H9 (cell line): ENCODE measurements at regions not wholly inside any gene's neighbourhood (a gene's known extent, or its start where the extent isn't known, plus 50 kb on each side); places are given as distances from the start of the nearest gene placed in this dataset.

ENCODE experiments used
- DNase-seq: peaks from one replicate; pipeline ENCODE4 v3.0.0-alpha.2; 2017
- H2AFZ ChIP-seq: one replicate; pipeline ENCODE4 v1.6.1; 2013; ENCODE audit warnings: mild to moderate bottlenecking, low read length, control low read depth, moderate library complexity
- H2AK5ac ChIP-seq: 2 replicates; pipeline ENCODE4 v1.6.1; 2013; ENCODE audit warnings: low read length, control low read depth, mixed read lengths; ENCODE audit not compliant: insufficient read length
- H2BK120ac ChIP-seq: one replicate; pipeline ENCODE4 v1.6.1; 2013; ENCODE audit warnings: low read depth, mild to moderate bottlenecking, low read length, control low read depth, inconsistent platforms; ENCODE audit not compliant: poor library complexity, severe bottlenecking
- H2BK12ac ChIP-seq: 2 replicates; pipeline ENCODE4 v1.6.1; 2013; ENCODE audit warnings: low read length, control low read depth, mixed read lengths, low read depth; ENCODE audit not compliant: insufficient read length
- H2BK15ac ChIP-seq: 2 replicates; pipeline ENCODE4 v1.6.1; 2013; ENCODE audit warnings: low read depth, low read length, control low read depth
- H2BK20ac ChIP-seq: one replicate; pipeline ENCODE4 v1.6.1; 2013; ENCODE audit warnings: low read depth, mild to moderate bottlenecking, low read length, control low read depth, inconsistent platforms; ENCODE audit not compliant: poor library complexity, severe bottlenecking
- H2BK5ac ChIP-seq: 2 replicates; pipeline ENCODE4 v1.6.1; 2013; ENCODE audit warnings: low read length, control low read depth, mixed read lengths; ENCODE audit not compliant: insufficient read length
- H3K14ac ChIP-seq: 2 replicates; pipeline ENCODE4 v1.6.1; 2013; ENCODE audit warnings: low read length, control low read depth; ENCODE audit not compliant: insufficient read depth
- H3K18ac ChIP-seq: 2 replicates; pipeline ENCODE4 v1.6.1; 2013; ENCODE audit warnings: low read depth, mild to moderate bottlenecking, mixed read lengths, low read length, control low read depth; ENCODE audit not compliant: insufficient read length
- H3K23ac ChIP-seq: 2 replicates; pipeline ENCODE4 v1.6.1; 2013; ENCODE audit warnings: low read length, control low read depth, mixed read lengths, low read depth; ENCODE audit not compliant: insufficient read length
- H3K23me2 ChIP-seq: 2 replicates; pipeline ENCODE4 v1.6.1; 2013; ENCODE audit warnings: low read depth, mild to moderate bottlenecking, mixed read lengths, low read length, control low read depth; ENCODE audit not compliant: insufficient read length, poor library complexity, severe bottlenecking
- H3K27ac ChIP-seq: 2 replicates; pipeline ENCODE4 v1.5.1; 2013; ENCODE audit warnings: low read length, control low read depth, mixed read lengths, low read depth; ENCODE audit not compliant: insufficient read length
- H3K27me3 ChIP-seq: 2 replicates; pipeline ENCODE4 v1.6.1; 2013; ENCODE audit warnings: low read length, control low read depth, inconsistent platforms; ENCODE audit not compliant: insufficient read depth
- H3K4ac ChIP-seq: 2 replicates; pipeline ENCODE4 v1.6.1; 2013; ENCODE audit warnings: low read depth, mild to moderate bottlenecking, control low read depth, inconsistent platforms, low read length, moderate library complexity
- H3K4me1 ChIP-seq: 2 replicates; pipeline ENCODE4 v1.6.1; 2013; ENCODE audit warnings: low read length, control low read depth, inconsistent platforms; ENCODE audit not compliant: insufficient read depth
- H3K4me2 ChIP-seq: 2 replicates; pipeline ENCODE4 v1.6.1; 2013; ENCODE audit warnings: low read length, control low read depth, mixed read lengths; ENCODE audit not compliant: insufficient read length, insufficient read depth
- H3K56ac ChIP-seq: 2 replicates; pipeline ENCODE4 v1.6.1; 2013; ENCODE audit warnings: low read depth, mild to moderate bottlenecking, mixed read lengths, low read length, control low read depth; ENCODE audit not compliant: insufficient read length
- H3K79me1 ChIP-seq: 2 replicates; pipeline ENCODE4 v1.6.1; 2013; ENCODE audit warnings: low read depth, mild to moderate bottlenecking, moderate library complexity, low read length, control low read depth, inconsistent platforms; ENCODE audit not compliant: insufficient read depth, poor library complexity, severe bottlenecking
- H3K79me2 ChIP-seq: 2 replicates; pipeline ENCODE4 v1.6.1; 2013; ENCODE audit warnings: low read length, control low read depth, inconsistent platforms; ENCODE audit not compliant: insufficient read depth
- H3K9ac ChIP-seq: 2 replicates; pipeline ENCODE4 v1.6.1; 2013; ENCODE audit warnings: low read length, control low read depth, mixed read lengths; ENCODE audit not compliant: insufficient read length; ENCODE audit errors: extremely low read depth
- H3K9me3 ChIP-seq: one replicate; pipeline ENCODE4 v1.6.1; 2013; ENCODE audit warnings: low read depth, low read length, inconsistent platforms; ENCODE audit not compliant: control insufficient read depth
- H3T11ph ChIP-seq: one replicate; pipeline ENCODE4 v1.6.1; 2013; ENCODE audit warnings: mild to moderate bottlenecking, low read length, control low read depth, inconsistent platforms
- H4K20me1 ChIP-seq: one replicate; pipeline ENCODE4 v1.6.1; 2013; ENCODE audit not compliant: control insufficient read depth, insufficient read length, insufficient read depth
- H4K5ac ChIP-seq: 2 replicates; pipeline ENCODE4 v1.6.1; 2013; ENCODE audit warnings: low read depth, mild to moderate bottlenecking, mixed read lengths, low read length, control low read depth; ENCODE audit not compliant: insufficient read length
- H4K8ac ChIP-seq: replicated peaks from 2 replicates; pipeline ENCODE4 v1.6.1; 2013; ENCODE audit warnings: low read length, control low read depth, mixed read lengths, low read depth; ENCODE audit not compliant: insufficient read length
- H4K91ac ChIP-seq: 2 replicates; pipeline ENCODE4 v1.6.1; 2013; ENCODE audit warnings: low read depth, mild to moderate bottlenecking, moderate library complexity, mixed read lengths, low read length, control low read depth; ENCODE audit not compliant: insufficient read length
- H3K27ac Mint-ChIP-seq, 3 experiments: 2 replicates in 2 of 3; 3 replicates in 1 of 3; pipeline ENCODE4 v1.8.0; 2020 to 2021; ENCODE audit warnings: mixed read lengths in 3 of 3, mild to moderate bottlenecking in 1 of 3, moderate library complexity in 1 of 3
- H3K27me3 Mint-ChIP-seq: 2 replicates; pipeline ENCODE4 v1.8.0; 2021; ENCODE audit warnings: low read depth, mild to moderate bottlenecking, moderate library complexity, mixed read lengths
- H3K36me3 Mint-ChIP-seq, 3 experiments: 2 replicates in 2 of 3; 3 replicates in 1 of 3; pipeline ENCODE4 v1.8.0; 2020 to 2021; ENCODE audit warnings: low read depth in 3 of 3, mixed read lengths in 3 of 3; ENCODE audit not compliant: insufficient read depth in 1 of 3
- H3K4me1 Mint-ChIP-seq, 2 experiments: 2 replicates each; pipeline ENCODE4 v1.8.0; 2020; ENCODE audit warnings: mixed read lengths in 2 of 2
- H3K4me3 Mint-ChIP-seq, 2 experiments: 2 replicates in 1 of 2; 3 replicates in 1 of 2; pipeline ENCODE4 v1.8.0; 2020 to 2021; ENCODE audit warnings: mild to moderate bottlenecking in 2 of 2, mixed read lengths in 2 of 2, moderate library complexity in 1 of 2
- H3K9me3 Mint-ChIP-seq, 2 experiments: 2 replicates in 1 of 2; 3 replicates in 1 of 2; pipeline ENCODE4 v1.8.0; 2020; ENCODE audit warnings: mild to moderate bottlenecking in 2 of 2, mixed read lengths in 2 of 2, moderate library complexity in 1 of 2
- WGBS: extraction: QIAGEN DNeasy Blood & Tissue Kit; methylation state at CpG from one replicate; pipeline ENCODE4 v1.1.7; 2013; ENCODE audit warnings: missing lambda C conversion rate, low lambda C conversion rate, mixed read lengths; ENCODE audit not compliant: insufficient read length; ENCODE audit errors: extremely low coverage; 5-methylcytosine and 5-hydroxymethylcytosine counted together
- TF ChIP-seq, protein P1 (sequence below): fragments of 200-600 bp; sonication (generic); conservative IDR thresholded peaks from 3 replicates; pipeline ENCODE4 v1.8.0; 2021; ENCODE audit warnings: antibody characterized with exemption, mild to moderate bottlenecking

GRCh38 chr12:3958534-3958933, 85.3 kb upstream of the PARP11 start:
- Histone ChIP-seq H4K91ac (no peak overlapping the region), H2AK5ac (no peak overlapping the region), H2BK120ac (no peak overlapping the region), H4K8ac (no peak overlapping the region), H3K4ac (no peak overlapping the region), H3T11ph (no peak overlapping the region), H3K79me2 (no peaks in the 10 kb centered on the region), H4K20me1 (no peaks in the 10 kb centered on the region), H3K27me3 (no peaks in the 10 kb centered on the region), H3K27ac (no peak overlapping the region), H2AFZ (no peak overlapping the region), H3K23ac (no peak overlapping the region), H3K79me1 (no peaks in the 10 kb centered on the region), H4K5ac (no peak overlapping the region), H3K9ac (no peak overlapping the region), H3K18ac (no peak overlapping the region), H3K4me1 (no peaks in the 10 kb centered on the region), H3K56ac (no peak overlapping the region), H3K14ac (no peak overlapping the region), H2BK15ac (no peak overlapping the region), H2BK5ac (no peak overlapping the region), H3K23me2 (no peaks in the 10 kb centered on the region), H2BK20ac (no peak overlapping the region), H2BK12ac (no peak overlapping the region), H3K4me2 (no peak overlapping the region), H3K9me3 (no peaks in the 10 kb centered on the region)
- Mint-ChIP-seq H3K4me3 (no peak overlapping the region), H3K36me3 (no peaks in the 10 kb centered on the region; a peak in 1 of 7 replicates), H3K27ac (no peak overlapping the region), H3K4me1 (peaks cover 7 to 10% of the 10 kb centered on the region in 2 experiments; a peak in 3 of 4 replicates), H3K9me3 (0 out of 5 replicates have a peak, but pooled peaks cover 0 to 2% of the 10 kb centered on the region in 2 experiments), H3K27me3 (peaks cover 3% of the 10 kb centered on the region)
- TF ChIP-seq, protein P1, sequence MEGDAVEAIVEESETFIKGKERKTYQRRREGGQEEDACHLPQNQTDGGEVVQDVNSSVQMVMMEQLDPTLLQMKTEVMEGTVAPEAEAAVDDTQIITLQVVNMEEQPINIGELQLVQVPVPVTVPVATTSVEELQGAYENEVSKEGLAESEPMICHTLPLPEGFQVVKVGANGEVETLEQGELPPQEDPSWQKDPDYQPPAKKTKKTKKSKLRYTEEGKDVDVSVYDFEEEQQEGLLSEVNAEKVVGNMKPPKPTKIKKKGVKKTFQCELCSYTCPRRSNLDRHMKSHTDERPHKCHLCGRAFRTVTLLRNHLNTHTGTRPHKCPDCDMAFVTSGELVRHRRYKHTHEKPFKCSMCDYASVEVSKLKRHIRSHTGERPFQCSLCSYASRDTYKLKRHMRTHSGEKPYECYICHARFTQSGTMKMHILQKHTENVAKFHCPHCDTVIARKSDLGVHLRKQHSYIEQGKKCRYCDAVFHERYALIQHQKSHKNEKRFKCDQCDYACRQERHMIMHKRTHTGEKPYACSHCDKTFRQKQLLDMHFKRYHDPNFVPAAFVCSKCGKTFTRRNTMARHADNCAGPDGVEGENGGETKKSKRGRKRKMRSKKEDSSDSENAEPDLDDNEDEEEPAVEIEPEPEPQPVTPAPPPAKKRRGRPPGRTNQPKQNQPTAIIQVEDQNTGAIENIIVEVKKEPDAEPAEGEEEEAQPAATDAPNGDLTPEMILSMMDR, result no peak
- no CpG with 5 or more reads among the region's 6 CpGs for WGBS
- no peak for DNase-seq
